H9 (cell line): ENCODE measurements at regions not wholly inside any gene's neighbourhood (a gene's known extent, or its start where the extent isn't known, plus 50 kb on each side); places are given as distances from the start of the nearest gene placed in this dataset.

ENCODE experiments used
- DNase-seq: peaks from one replicate; pipeline ENCODE4 v3.0.0-alpha.2; 2017
- H2AFZ ChIP-seq: one replicate; pipeline ENCODE4 v1.6.1; 2013; ENCODE audit warnings: mild to moderate bottlenecking, low read length, control low read depth, moderate library complexity
- H2AK5ac ChIP-seq: 2 replicates; pipeline ENCODE4 v1.6.1; 2013; ENCODE audit warnings: low read length, control low read depth, mixed read lengths; ENCODE audit not compliant: insufficient read length
- H2BK120ac ChIP-seq: one replicate; pipeline ENCODE4 v1.6.1; 2013; ENCODE audit warnings: low read depth, mild to moderate bottlenecking, low read length, control low read depth, inconsistent platforms; ENCODE audit not compliant: poor library complexity, severe bottlenecking
- H2BK12ac ChIP-seq: 2 replicates; pipeline ENCODE4 v1.6.1; 2013; ENCODE audit warnings: low read length, control low read depth, mixed read lengths, low read depth; ENCODE audit not compliant: insufficient read length
- H2BK15ac ChIP-seq: 2 replicates; pipeline ENCODE4 v1.6.1; 2013; ENCODE audit warnings: low read depth, low read length, control low read depth
- H2BK20ac ChIP-seq: one replicate; pipeline ENCODE4 v1.6.1; 2013; ENCODE audit warnings: low read depth, mild to moderate bottlenecking, low read length, control low read depth, inconsistent platforms; ENCODE audit not compliant: poor library complexity, severe bottlenecking
- H2BK5ac ChIP-seq: 2 replicates; pipeline ENCODE4 v1.6.1; 2013; ENCODE audit warnings: low read length, control low read depth, mixed read lengths; ENCODE audit not compliant: insufficient read length
- H3K14ac ChIP-seq: 2 replicates; pipeline ENCODE4 v1.6.1; 2013; ENCODE audit warnings: low read length, control low read depth; ENCODE audit not compliant: insufficient read depth
- H3K18ac ChIP-seq: 2 replicates; pipeline ENCODE4 v1.6.1; 2013; ENCODE audit warnings: low read depth, mild to moderate bottlenecking, mixed read lengths, low read length, control low read depth; ENCODE audit not compliant: insufficient read length
- H3K23ac ChIP-seq: 2 replicates; pipeline ENCODE4 v1.6.1; 2013; ENCODE audit warnings: low read length, control low read depth, mixed read lengths, low read depth; ENCODE audit not compliant: insufficient read length
- H3K23me2 ChIP-seq: 2 replicates; pipeline ENCODE4 v1.6.1; 2013; ENCODE audit warnings: low read depth, mild to moderate bottlenecking, mixed read lengths, low read length, control low read depth; ENCODE audit not compliant: insufficient read length, poor library complexity, severe bottlenecking
- H3K27ac ChIP-seq: 2 replicates; pipeline ENCODE4 v1.5.1; 2013; ENCODE audit warnings: low read length, control low read depth, mixed read lengths, low read depth; ENCODE audit not compliant: insufficient read length
- H3K27me3 ChIP-seq: 2 replicates; pipeline ENCODE4 v1.6.1; 2013; ENCODE audit warnings: low read length, control low read depth, inconsistent platforms; ENCODE audit not compliant: insufficient read depth
- H3K4ac ChIP-seq: 2 replicates; pipeline ENCODE4 v1.6.1; 2013; ENCODE audit warnings: low read depth, mild to moderate bottlenecking, control low read depth, inconsistent platforms, low read length, moderate library complexity
- H3K4me1 ChIP-seq: 2 replicates; pipeline ENCODE4 v1.6.1; 2013; ENCODE audit warnings: low read length, control low read depth, inconsistent platforms; ENCODE audit not compliant: insufficient read depth
- H3K4me2 ChIP-seq: 2 replicates; pipeline ENCODE4 v1.6.1; 2013; ENCODE audit warnings: low read length, control low read depth, mixed read lengths; ENCODE audit not compliant: insufficient read length, insufficient read depth
- H3K56ac ChIP-seq: 2 replicates; pipeline ENCODE4 v1.6.1; 2013; ENCODE audit warnings: low read depth, mild to moderate bottlenecking, mixed read lengths, low read length, control low read depth; ENCODE audit not compliant: insufficient read length
- H3K79me1 ChIP-seq: 2 replicates; pipeline ENCODE4 v1.6.1; 2013; ENCODE audit warnings: low read depth, mild to moderate bottlenecking, moderate library complexity, low read length, control low read depth, inconsistent platforms; ENCODE audit not compliant: insufficient read depth, poor library complexity, severe bottlenecking
- H3K79me2 ChIP-seq: 2 replicates; pipeline ENCODE4 v1.6.1; 2013; ENCODE audit warnings: low read length, control low read depth, inconsistent platforms; ENCODE audit not compliant: insufficient read depth
- H3K9ac ChIP-seq: 2 replicates; pipeline ENCODE4 v1.6.1; 2013; ENCODE audit warnings: low read length, control low read depth, mixed read lengths; ENCODE audit not compliant: insufficient read length; ENCODE audit errors: extremely low read depth
- H3K9me3 ChIP-seq: one replicate; pipeline ENCODE4 v1.6.1; 2013; ENCODE audit warnings: low read depth, low read length, inconsistent platforms; ENCODE audit not compliant: control insufficient read depth
- H3T11ph ChIP-seq: one replicate; pipeline ENCODE4 v1.6.1; 2013; ENCODE audit warnings: mild to moderate bottlenecking, low read length, control low read depth, inconsistent platforms
- H4K20me1 ChIP-seq: one replicate; pipeline ENCODE4 v1.6.1; 2013; ENCODE audit not compliant: control insufficient read depth, insufficient read length, insufficient read depth
- H4K5ac ChIP-seq: 2 replicates; pipeline ENCODE4 v1.6.1; 2013; ENCODE audit warnings: low read depth, mild to moderate bottlenecking, mixed read lengths, low read length, control low read depth; ENCODE audit not compliant: insufficient read length
- H4K8ac ChIP-seq: replicated peaks from 2 replicates; pipeline ENCODE4 v1.6.1; 2013; ENCODE audit warnings: low read length, control low read depth, mixed read lengths, low read depth; ENCODE audit not compliant: insufficient read length
- H4K91ac ChIP-seq: 2 replicates; pipeline ENCODE4 v1.6.1; 2013; ENCODE audit warnings: low read depth, mild to moderate bottlenecking, moderate library complexity, mixed read lengths, low read length, control low read depth; ENCODE audit not compliant: insufficient read length
- H3K27ac Mint-ChIP-seq, 3 experiments: 2 replicates in 2 of 3; 3 replicates in 1 of 3; pipeline ENCODE4 v1.8.0; 2020 to 2021; ENCODE audit warnings: mixed read lengths in 3 of 3, mild to moderate bottlenecking in 1 of 3, moderate library complexity in 1 of 3
- H3K27me3 Mint-ChIP-seq: 2 replicates; pipeline ENCODE4 v1.8.0; 2021; ENCODE audit warnings: low read depth, mild to moderate bottlenecking, moderate library complexity, mixed read lengths
- H3K36me3 Mint-ChIP-seq, 3 experiments: 2 replicates in 2 of 3; 3 replicates in 1 of 3; pipeline ENCODE4 v1.8.0; 2020 to 2021; ENCODE audit warnings: low read depth in 3 of 3, mixed read lengths in 3 of 3; ENCODE audit not compliant: insufficient read depth in 1 of 3
- H3K4me1 Mint-ChIP-seq, 2 experiments: 2 replicates each; pipeline ENCODE4 v1.8.0; 2020; ENCODE audit warnings: mixed read lengths in 2 of 2
- H3K4me3 Mint-ChIP-seq, 2 experiments: 2 replicates in 1 of 2; 3 replicates in 1 of 2; pipeline ENCODE4 v1.8.0; 2020 to 2021; ENCODE audit warnings: mild to moderate bottlenecking in 2 of 2, mixed read lengths in 2 of 2, moderate library complexity in 1 of 2
- H3K9me3 Mint-ChIP-seq, 2 experiments: 2 replicates in 1 of 2; 3 replicates in 1 of 2; pipeline ENCODE4 v1.8.0; 2020; ENCODE audit warnings: mild to moderate bottlenecking in 2 of 2, mixed read lengths in 2 of 2, moderate library complexity in 1 of 2
- WGBS: extraction: QIAGEN DNeasy Blood & Tissue Kit; methylation state at CpG from one replicate; pipeline ENCODE4 v1.1.7; 2013; ENCODE audit warnings: missing lambda C conversion rate, low lambda C conversion rate, mixed read lengths; ENCODE audit not compliant: insufficient read length; ENCODE audit errors: extremely low coverage; 5-methylcytosine and 5-hydroxymethylcytosine counted together
- TF ChIP-seq, protein P1 (sequence below): fragments of 200-600 bp; sonication (generic); conservative IDR thresholded peaks from 3 replicates; pipeline ENCODE4 v1.8.0; 2021; ENCODE audit warnings: antibody characterized with exemption, mild to moderate bottlenecking

- Histone ChIP-seq H4K20me1 (no peaks in the 10 kb centered on the region), H3K23me2 (no peaks in the 10 kb centered on the region), H4K5ac (no peak overlapping the region), H3K27me3 (no peaks in the 10 kb centered on the region), H3T11ph (no peak overlapping the region), H3K9me3 (no peaks in the 10 kb centered on the region), H2BK120ac (no peak overlapping the region), H2BK15ac (no peak overlapping the region), H3K23ac (no peak overlapping the region), H2BK5ac (no peak overlapping the region), H3K18ac (no peak overlapping the region), H3K79me2 (no peaks in the 10 kb centered on the region), H3K56ac (no peak overlapping the region), H3K79me1 (no peaks in the 10 kb centered on the region), H3K27ac (no peak overlapping the region), H3K9ac (no peak overlapping the region), H4K91ac (no peak overlapping the region), H3K4me2 (no peak overlapping the region), H4K8ac (no peak overlapping the region), H2BK20ac (no peak overlapping the region), H2AK5ac (no peak overlapping the region), H3K14ac (no peak overlapping the region), H2AFZ (no peak overlapping the region), H3K4ac (no peak overlapping the region), H3K4me1 (no peaks in the 10 kb centered on the region), H2BK12ac (no peak overlapping the region)
- no peak for DNase-seq
- H3K36me3 Mint-ChIP-seq: peaks cover 3 to 7% (median 5%) of the 10 kb centered on the region in 3 experiments; a peak in 6 of 7 replicates
- no peak overlapping the region; a peak in 1 of 7 replicates for H3K27ac Mint-ChIP-seq
- H3K4me3 Mint-ChIP-seq: no peak overlapping the region
- no CpG with 5 or more reads among the region's 22 CpGs for WGBS
- peaks cover 15 to 16% of the 10 kb centered on the region in 2 experiments for H3K4me1 Mint-ChIP-seq
- peaks cover 6% of the 10 kb centered on the region for H3K27me3 Mint-ChIP-seq
- TF ChIP-seq, protein P1, sequence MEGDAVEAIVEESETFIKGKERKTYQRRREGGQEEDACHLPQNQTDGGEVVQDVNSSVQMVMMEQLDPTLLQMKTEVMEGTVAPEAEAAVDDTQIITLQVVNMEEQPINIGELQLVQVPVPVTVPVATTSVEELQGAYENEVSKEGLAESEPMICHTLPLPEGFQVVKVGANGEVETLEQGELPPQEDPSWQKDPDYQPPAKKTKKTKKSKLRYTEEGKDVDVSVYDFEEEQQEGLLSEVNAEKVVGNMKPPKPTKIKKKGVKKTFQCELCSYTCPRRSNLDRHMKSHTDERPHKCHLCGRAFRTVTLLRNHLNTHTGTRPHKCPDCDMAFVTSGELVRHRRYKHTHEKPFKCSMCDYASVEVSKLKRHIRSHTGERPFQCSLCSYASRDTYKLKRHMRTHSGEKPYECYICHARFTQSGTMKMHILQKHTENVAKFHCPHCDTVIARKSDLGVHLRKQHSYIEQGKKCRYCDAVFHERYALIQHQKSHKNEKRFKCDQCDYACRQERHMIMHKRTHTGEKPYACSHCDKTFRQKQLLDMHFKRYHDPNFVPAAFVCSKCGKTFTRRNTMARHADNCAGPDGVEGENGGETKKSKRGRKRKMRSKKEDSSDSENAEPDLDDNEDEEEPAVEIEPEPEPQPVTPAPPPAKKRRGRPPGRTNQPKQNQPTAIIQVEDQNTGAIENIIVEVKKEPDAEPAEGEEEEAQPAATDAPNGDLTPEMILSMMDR: no peak
- H3K9me3 Mint-ChIP-seq: peaks cover 6 to 10% of the 10 kb centered on the region in 2 experiments; a peak in 4 of 5 replicates
Observed at GRCh38 chr6:170097505-170098427, 193.1 kb downstream of the DLL1 start.
